Stimulated activated CD4-positive, alpha-beta T cell treated with anti-CD3 and anti-CD28 coated beads, Interleukin-15, amount 100 ng/mL, for 48 hours (primary cell): ENCODE measurements at regions not wholly inside any gene's neighbourhood (a gene's known extent, or its start where the extent isn't known, plus 50 kb on each side); places are given as distances from the start of the nearest gene placed in this dataset.

Experiments
- DNase-seq, 2 donors: peaks; one replicate each; pipeline ENCODE4 v3.0.0-alpha.2; 2020; ENCODE audit warnings: low read depth in 2 of 2

GRCh38 chr11:81432333-81432732 is 1301.3 kb downstream of the FAM181B start:
- no peak for DNase-seq

- no peak for DNase-seq
Observed at GRCh38 chr11:81424822-81425221, 1308.8 kb downstream of the FAM181B start.

GRCh38 chr11:81422402-81422801 is 1311.3 kb downstream of the FAM181B start:
- no peak for DNase-seq

GRCh38 chr11:81421251-81421860 is 1312.3 kb downstream of the FAM181B start:
- DNase-seq, result no peak

- no peak for DNase-seq
Observed at GRCh38 chr11:81420668-81421250, 1312.9 kb downstream of the FAM181B start.

GRCh38 chr11:81397316-81397715 is 1336.3 kb downstream of the FAM181B start:
- no peak for DNase-seq

- DNase-seq, result no peak
Observed at GRCh38 chr11:81394311-81394710, 1339.4 kb downstream of the FAM181B start.

- no peak for DNase-seq
Observed at GRCh38 chr11:81388326-81388725, 1345.3 kb downstream of the FAM181B start.

GRCh38 chr11:81380395-81380794 is 1353.3 kb downstream of the FAM181B start:
- no peak for DNase-seq

- DNase-seq, result no peak
Observed at GRCh38 chr11:81377418-81377817, 1356.2 kb downstream of the FAM181B start.

GRCh38 chr11:81373986-81374385 is 1359.7 kb downstream of the FAM181B start:
- DNase-seq, result no peak

- DNase-seq, result no peak
Observed at GRCh38 chr11:81368192-81368591, 1365.5 kb downstream of the FAM181B start.

- DNase-seq, result no peak
Observed at GRCh38 chr11:81365496-81365895, 1368.2 kb downstream of the FAM181B start.

- DNase-seq, result no peak
Observed at GRCh38 chr11:81359476-81359875, 1374.2 kb downstream of the FAM181B start.

- no peak for DNase-seq
Observed at GRCh38 chr11:81345609-81346008, 1388.1 kb downstream of the FAM181B start.

GRCh38 chr11:81342966-81343365 is 1390.7 kb downstream of the FAM181B start:
- DNase-seq, result no peak

- no peak for DNase-seq
Observed at GRCh38 chr11:81340225-81340624, 1393.4 kb downstream of the FAM181B start.

- no peak for DNase-seq
Observed at GRCh38 chr11:81339521-81339920, 1394.1 kb downstream of the FAM181B start.

GRCh38 chr11:81337756-81338155 is 1395.9 kb downstream of the FAM181B start:
- no peak for DNase-seq

GRCh38 chr11:81332276-81332675 is 1401.4 kb downstream of the FAM181B start:
- DNase-seq, result no peak

GRCh38 chr11:81331611-81332235 is 1401.9 kb downstream of the FAM181B start:
- no peak for DNase-seq

GRCh38 chr11:81331088-81331487 is 1402.6 kb downstream of the FAM181B start:
- no peak for DNase-seq

- no peak for DNase-seq
Observed at GRCh38 chr11:81303038-81303664, 1430.5 kb downstream of the FAM181B start.
